Eye (tissue), 1 donor: ENCODE measurements at regions not wholly inside any gene's neighbourhood (a gene's known extent, or its start where the extent isn't known, plus 50 kb on each side); places are given as distances from the start of the nearest gene placed in this dataset.

ENCODE experiments used
- DNase-seq: peaks from one replicate; pipeline ENCODE4 v3.0.0-alpha.2; 2015

DNA sequence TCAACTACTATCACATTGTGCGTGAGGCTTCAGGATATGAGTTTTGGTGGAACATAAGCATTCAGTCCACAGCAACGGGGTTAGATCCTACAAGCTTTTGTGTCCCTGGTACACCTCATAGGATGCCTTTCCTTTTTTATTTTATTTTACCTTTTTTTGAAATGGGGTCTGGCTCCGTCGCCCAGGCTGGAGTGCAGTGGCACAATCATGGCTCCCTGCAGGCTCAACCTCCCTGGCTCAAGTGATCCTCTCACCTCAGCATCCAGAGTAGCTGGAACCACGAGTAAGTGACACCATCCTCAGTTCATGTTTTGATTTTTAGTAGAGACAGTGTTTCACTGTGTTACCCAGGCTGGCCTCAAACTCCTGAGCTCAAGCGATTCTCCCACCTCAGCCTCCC is 86.0 kb upstream of the RAI14 start:
- DNase-seq, result no peak

DNA sequence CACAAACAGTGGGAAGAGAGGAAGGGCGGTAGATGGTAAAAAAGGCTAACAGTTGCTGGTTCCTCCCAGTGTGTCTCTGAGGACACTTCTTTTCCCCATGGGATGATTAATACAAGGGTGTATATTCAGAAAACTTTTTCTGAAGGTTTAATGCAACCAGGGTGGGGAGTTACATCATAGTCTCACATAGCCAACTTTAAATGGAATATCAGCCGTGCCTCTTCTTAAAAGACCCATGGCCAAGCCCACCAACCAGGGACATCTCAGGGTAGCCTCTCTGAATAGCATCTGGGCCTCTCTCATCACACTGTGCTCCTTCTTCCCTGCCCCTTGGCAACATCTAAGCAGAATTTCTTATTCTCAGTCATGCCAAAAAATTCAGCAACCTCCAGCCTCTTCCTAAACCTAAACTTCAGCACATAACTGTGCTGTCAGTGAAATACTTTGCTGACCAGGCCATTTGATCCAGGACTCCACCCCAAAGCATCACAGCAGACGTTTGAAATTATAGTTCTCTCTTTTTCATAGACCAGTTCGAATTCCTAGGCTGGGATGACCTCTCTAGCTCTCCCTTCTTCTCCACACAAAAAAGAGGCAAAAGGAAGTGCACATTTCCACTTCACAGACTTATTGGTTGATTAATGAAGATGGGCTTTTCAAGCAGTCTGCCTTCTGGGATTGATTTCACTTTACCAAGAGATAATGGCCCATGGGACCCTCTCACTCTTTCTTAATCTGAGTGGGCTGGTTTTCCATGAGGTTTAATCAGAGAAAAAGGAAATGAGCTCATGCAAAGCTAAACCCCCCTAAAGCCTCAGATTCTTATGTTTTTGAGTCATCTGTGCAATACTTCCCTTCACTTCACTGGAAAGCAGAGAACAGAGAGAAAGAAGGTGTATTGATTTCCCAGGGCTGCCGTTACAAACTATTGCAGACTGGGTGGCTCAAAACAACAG is 85.1 kb upstream of the RAI14 start:
- DNase-seq, result peak; percentile 72

DNA sequence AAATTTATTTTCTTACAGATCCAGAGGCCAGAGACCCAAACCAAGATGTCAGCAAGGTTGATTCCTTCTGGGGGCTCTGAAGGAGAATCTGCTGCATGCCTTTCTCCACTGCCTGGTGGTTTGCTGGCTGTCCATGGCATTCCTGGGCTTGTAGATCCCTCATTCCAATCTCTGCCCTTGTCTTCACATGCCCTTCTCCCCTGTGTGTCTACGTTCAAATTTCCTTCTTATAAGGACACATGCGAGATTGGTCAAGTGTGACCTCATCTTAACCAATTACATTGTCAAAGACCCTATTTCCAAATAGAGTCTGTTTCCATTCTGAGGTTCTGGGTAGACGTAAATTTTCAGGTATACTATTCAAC is 84.5 kb upstream of the RAI14 start:
- DNase-seq, result no peak

GRCh38 chr5:34574936-34575467 is 81.1 kb upstream of the RAI14 start:
- no peak for DNase-seq

DNA sequence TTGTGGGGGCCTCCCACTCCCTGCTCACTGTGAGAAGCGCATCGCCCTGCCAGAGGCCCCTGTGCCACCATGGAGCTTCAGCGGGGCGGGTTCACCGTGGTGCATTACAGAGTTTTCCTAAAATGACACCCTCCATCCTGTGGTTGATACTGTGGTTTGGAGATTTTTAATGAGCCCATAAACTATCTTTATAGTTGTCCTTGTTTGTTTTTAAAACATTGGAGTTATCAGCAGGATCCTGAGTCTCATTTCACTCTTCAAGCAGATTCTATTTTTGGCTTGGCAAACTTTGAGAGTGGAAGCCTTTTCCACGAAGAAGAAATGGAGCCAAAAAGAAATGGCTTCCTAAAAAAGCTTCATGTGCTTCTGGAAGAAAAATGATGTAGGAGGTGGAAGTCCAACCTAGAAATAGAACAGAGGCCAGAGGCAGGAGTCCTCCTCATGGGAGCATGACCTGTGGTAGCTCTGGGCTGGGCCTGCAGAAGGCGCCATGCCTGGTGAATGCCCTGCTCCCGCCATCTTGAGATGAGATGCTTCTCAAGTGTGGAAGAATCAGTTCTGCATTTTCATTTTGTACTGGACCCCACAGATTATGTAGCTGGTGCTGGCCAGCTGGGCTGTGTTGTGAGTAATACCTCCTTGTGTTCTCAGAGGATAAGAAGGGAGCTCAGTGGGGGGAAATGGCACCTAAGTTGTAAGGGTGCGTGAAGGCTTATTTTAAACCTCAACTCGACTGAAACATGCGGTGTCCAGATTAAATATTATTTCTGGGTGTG is 79.0 kb upstream of the RAI14 start:
- DNase-seq, result no peak

GRCh38 chr5:34578962-34579361 is 77.2 kb upstream of the RAI14 start:
- DNase-seq, result no peak

- peak; percentile 55 for DNase-seq
These were observed 75.1 kb upstream of the RAI14 start for GRCh38 chr5:34580983-34581382.

DNA sequence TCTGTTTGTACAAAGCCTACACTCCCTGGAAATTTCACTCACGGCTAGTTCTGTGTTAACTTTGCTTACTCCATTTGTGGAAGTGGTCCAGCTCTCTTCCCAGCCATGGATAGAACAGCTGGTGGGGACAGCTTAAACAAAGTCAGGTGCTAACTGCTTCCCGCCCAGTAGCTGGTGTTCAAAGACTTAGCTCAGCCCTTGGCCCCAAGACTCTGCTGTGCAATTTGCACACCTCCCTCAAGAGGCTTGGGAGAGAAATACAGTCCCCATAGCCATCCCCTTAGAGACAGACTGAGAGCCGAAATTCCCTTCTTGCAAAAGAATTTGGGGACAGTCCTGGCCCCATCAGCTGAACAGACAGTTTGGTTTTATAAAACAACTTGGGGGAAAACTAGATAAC is 73.8 kb upstream of the RAI14 start:
- no peak for DNase-seq

DNA sequence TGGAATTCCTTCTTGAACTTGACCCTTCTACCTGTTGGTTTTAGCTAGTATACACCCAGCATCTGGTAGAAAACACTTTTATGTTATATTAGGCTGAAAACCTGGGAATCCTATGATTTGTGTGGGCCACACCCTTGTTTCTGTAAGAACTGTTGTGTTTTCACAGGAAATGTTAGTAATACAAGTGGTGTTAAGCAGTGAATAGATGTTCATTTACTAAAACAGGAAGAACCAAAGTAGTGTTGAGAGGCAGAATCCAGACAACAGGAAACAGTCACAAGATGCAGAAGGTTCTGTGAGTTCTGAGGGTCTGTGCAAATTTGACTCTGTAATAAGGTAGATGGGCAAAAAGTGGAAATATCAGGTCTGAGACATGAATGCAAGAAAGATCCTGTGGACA is 73.0 kb upstream of the RAI14 start:
- DNase-seq, result no peak

GRCh38 chr5:34584165-34584564 is 72.0 kb upstream of the RAI14 start:
- peak; percentile 65 for DNase-seq

GRCh38 chr5:34585601-34586104 is 70.5 kb upstream of the RAI14 start:
- no peak for DNase-seq

- no peak for DNase-seq
These were observed 69.8 kb upstream of the RAI14 start for GRCh38 chr5:34586117-34586885.

DNA sequence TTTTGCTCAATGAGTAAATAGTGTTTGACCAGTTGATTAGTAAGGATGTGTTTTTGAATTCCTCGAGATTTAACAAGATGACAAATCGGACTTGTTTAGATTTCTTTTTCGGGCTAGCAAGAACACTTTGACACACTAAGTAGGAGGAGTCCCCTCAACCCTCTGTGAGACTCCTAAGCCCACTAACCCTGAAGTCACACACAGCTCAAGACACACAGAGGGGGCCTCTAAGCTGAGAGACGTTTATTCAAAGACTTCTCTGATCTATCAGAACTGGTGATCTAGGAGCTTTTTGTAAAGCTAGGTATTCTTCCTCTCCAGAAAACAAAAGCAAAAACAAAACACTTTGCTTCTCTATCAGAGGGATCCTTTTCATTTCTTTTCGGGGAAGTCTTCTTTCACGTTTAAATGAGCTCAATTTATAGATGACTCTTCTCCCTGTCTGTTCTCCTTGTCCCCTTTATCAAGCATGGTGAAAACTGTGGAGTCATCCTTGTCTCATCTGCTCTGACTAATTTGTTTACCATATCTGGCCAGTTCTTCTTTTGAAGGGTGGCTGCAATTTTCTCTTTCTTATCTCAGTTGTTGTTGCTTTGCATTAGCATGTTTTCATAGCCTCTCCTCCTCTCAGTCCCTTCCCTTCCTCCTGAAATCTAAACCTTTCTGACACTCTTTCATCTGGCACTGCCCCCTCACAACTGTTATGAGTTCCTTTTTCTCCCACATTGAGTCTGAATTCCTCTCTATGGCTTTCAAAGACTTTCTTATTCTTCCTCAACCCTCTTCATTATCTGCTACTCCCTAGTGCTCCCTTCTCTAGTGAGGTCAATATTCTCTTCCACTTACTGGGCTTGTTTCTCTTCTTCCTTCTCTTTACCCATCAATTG is 68.5 kb upstream of the RAI14 start:
- no peak for DNase-seq

GRCh38 chr5:34589832-34590231 is 66.3 kb upstream of the RAI14 start:
- no peak for DNase-seq

GRCh38 chr5:34591723-34592122 is 64.4 kb upstream of the RAI14 start:
- no peak for DNase-seq

- DNase-seq, result no peak
These were observed 58.8 kb upstream of the RAI14 start for GRCh38 chr5:34597034-34598027.

GRCh38 chr5:34598177-34598794 is 57.8 kb upstream of the RAI14 start:
- peak; percentile 84 for DNase-seq

- DNase-seq, result no peak
These were observed 56.5 kb upstream of the RAI14 start for GRCh38 chr5:34599471-34600117.

- no peak for DNase-seq
These were observed 56.0 kb upstream of the RAI14 start for GRCh38 chr5:34600118-34600493.
